GM23338 (cell line): ENCODE measurements at regions not wholly inside any gene's neighbourhood (a gene's known extent, or its start where the extent isn't known, plus 50 kb on each side); places are given as distances from the start of the nearest gene placed in this dataset.

Experiments
- ATAC-seq: fragments of 200-7000 bp; cut with Tn5 transposase; 3 replicates; pipeline ENCODE4 v1.9.1; 2020
- DNase-seq: peaks from one replicate; pipeline ENCODE4 v3.0.0-alpha.2; 2015; ENCODE audit warnings: low spot score
- H2AFZ ChIP-seq: fragments of 200-600 bp; sonication (generic); 2 replicates; pipeline ENCODE4 v1.8.0; 2016; ENCODE audit warnings: antibody characterized with exemption, mild to moderate bottlenecking, moderate library complexity
- H3F3A ChIP-seq: fragments of 200-600 bp; sonication (generic); replicated peaks from 2 replicates; pipeline ENCODE4 v1.8.0; 2017; ENCODE audit warnings: antibody characterized with exemption, mixed run types, low read depth
- H3K27ac ChIP-seq: fragments of 200-600 bp; sonication (generic); 2 replicates; pipeline ENCODE4 v1.6.1; 2016; ENCODE audit warnings: low read depth
- H3K27me3 ChIP-seq: fragments of 200-600 bp; sonication (generic); 2 replicates; pipeline ENCODE4 v1.8.0; 2016; ENCODE audit warnings: mild to moderate bottlenecking, mixed run types, moderate library complexity; ENCODE audit not compliant: insufficient read depth
- H3K36me3 ChIP-seq: fragments of 200-600 bp; sonication (generic); 2 replicates; pipeline ENCODE4 v1.8.0; 2016; ENCODE audit warnings: mild to moderate bottlenecking; ENCODE audit not compliant: insufficient read depth
- H3K4me1 ChIP-seq: fragments of 200-600 bp; sonication (generic); 2 replicates; pipeline ENCODE4 v1.8.0; 2016; ENCODE audit warnings: mild to moderate bottlenecking, moderate library complexity; ENCODE audit not compliant: insufficient read depth
- H3K4me2 ChIP-seq: fragments of 200-600 bp; sonication (generic); 2 replicates; pipeline ENCODE4 v1.7.1; 2017; ENCODE audit warnings: mixed run types
- H3K4me3 ChIP-seq: fragments of 200-600 bp; sonication (generic); 2 replicates; pipeline ENCODE4 v1.6.1; 2016; ENCODE audit warnings: mixed run types
- H3K79me2 ChIP-seq: fragments of 200-600 bp; sonication (generic); replicated peaks from 2 replicates; pipeline ENCODE4 v1.8.0; 2017; ENCODE audit warnings: mild to moderate bottlenecking; ENCODE audit not compliant: insufficient read depth
- H3K9me2 ChIP-seq: fragments of 200-600 bp; sonication (generic); 2 replicates; pipeline ENCODE4 v1.8.0; 2017; ENCODE audit not compliant: insufficient read depth
- H4K20me1 ChIP-seq: fragments of 200-600 bp; sonication (generic); replicated peaks from 2 replicates; pipeline ENCODE4 v1.8.0; 2017; ENCODE audit warnings: mild to moderate bottlenecking; ENCODE audit not compliant: insufficient read depth
- H3K27ac Mint-ChIP-seq: 2 replicates; pipeline ENCODE4 v1.8.0; 2020; ENCODE audit warnings: inconsistent platforms, mild to moderate bottlenecking, moderate library complexity, mixed read lengths
- H3K27me3 Mint-ChIP-seq: 3 replicates; pipeline ENCODE4 v1.8.0; 2022; ENCODE audit warnings: low read depth, mild to moderate bottlenecking, moderate library complexity, mixed read lengths, inconsistent platforms; ENCODE audit not compliant: insufficient read depth, poor library complexity
- H3K36me3 Mint-ChIP-seq: 3 replicates; pipeline ENCODE4 v1.8.0; 2021; ENCODE audit warnings: low read depth, mild to moderate bottlenecking, inconsistent platforms, moderate library complexity, mixed read lengths
- H3K4me1 Mint-ChIP-seq: 3 replicates; pipeline ENCODE4 v1.8.0; 2020; ENCODE audit warnings: mild to moderate bottlenecking, inconsistent platforms, mixed read lengths
- H3K4me3 Mint-ChIP-seq: 3 replicates; pipeline ENCODE4 v1.8.0; 2021; ENCODE audit warnings: moderate library complexity, mild to moderate bottlenecking, inconsistent platforms, mixed read lengths
- H3K9me3 Mint-ChIP-seq: 3 replicates; pipeline ENCODE4 v1.8.0; 2020; ENCODE audit warnings: moderate library complexity, mild to moderate bottlenecking, inconsistent platforms, mixed read lengths
- CREB1 ChIP-seq: fragments of 250-450 bp; sonication (Bioruptor Pico); IDR thresholded peaks from 2 replicates; pipeline ENCODE4 v1.5.0; 2020; ENCODE audit warnings: low read depth, mild to moderate bottlenecking, moderate library complexity
- EZH2 ChIP-seq: fragments of 200-600 bp; sonication (generic); IDR thresholded peaks from one replicate; pipeline ENCODE4 v1.8.0; 2017; ENCODE audit warnings: antibody characterized with exemption, mild to moderate bottlenecking, low read depth; ENCODE audit not compliant: unreplicated experiment
- EZH2phosphoT487 ChIP-seq: fragments of 200-600 bp; sonication (generic); IDR thresholded peaks from one replicate; pipeline ENCODE4 v1.8.1; 2018; ENCODE audit warnings: antibody characterized with exemption; ENCODE audit not compliant: unreplicated experiment
- JUNB ChIP-seq: IDR thresholded peaks from one replicate; pipeline ENCODE4 v1.6.1; 2016; ENCODE audit warnings: antibody characterized with exemption; ENCODE audit not compliant: unreplicated experiment
- NANOG ChIP-seq: IDR thresholded peaks from 2 replicates; pipeline ENCODE4 v1.6.1; 2016; ENCODE audit warnings: antibody characterized with exemption, borderline replicate concordance
- POLR2AphosphoS5 ChIP-seq: IDR thresholded peaks from 2 replicates; pipeline ENCODE4 v1.6.1; 2016; ENCODE audit warnings: antibody characterized with exemption, low read depth
- STAT1 ChIP-seq: IDR thresholded peaks from one replicate; pipeline ENCODE4 v1.6.1; 2016; ENCODE audit warnings: antibody characterized with exemption; ENCODE audit not compliant: unreplicated experiment
- ZNF114 ChIP-seq: fragments of 250-450 bp; sonication (Bioruptor Pico); IDR thresholded peaks from 2 replicates; pipeline ENCODE4 v1.5.0; 2020; ENCODE audit warnings: mild to moderate bottlenecking, moderate library complexity
- ZNF331 ChIP-seq: fragments of 250-450 bp; sonication (Bioruptor Pico); IDR thresholded peaks from 2 replicates; pipeline ENCODE4 v1.5.0; 2020; ENCODE audit warnings: low read depth, mild to moderate bottlenecking, moderate library complexity
- TF ChIP-seq, protein P1 (sequence below): IDR thresholded peaks from 2 replicates; pipeline ENCODE4 v1.6.1; 2016; ENCODE audit warnings: antibody characterized with exemption
- TF ChIP-seq, protein P2 (sequence below), 2 experiments: fragments of 200-600 bp in 1 of 2; sonication (generic) in 1 of 2; conservative IDR thresholded peaks; 2 replicates each; pipeline versions ENCODE4 v1.5.1 to v1.6.1; 2016 to 2017; ENCODE audit warnings: antibody characterized with exemption in 2 of 2, low read depth in 2 of 2, mild to moderate bottlenecking in 2 of 2, moderate library complexity in 1 of 2
- TF ChIP-seq, protein P3 (sequence below): fragments of 250-450 bp; sonication (Bioruptor Pico); IDR thresholded peaks from 2 replicates; pipeline ENCODE4 v1.5.0; 2020; ENCODE audit warnings: mild to moderate bottlenecking, moderate library complexity
- TF ChIP-seq, protein P4 (sequence below): IDR thresholded peaks from one replicate; pipeline ENCODE4 v1.6.1; 2018; ENCODE audit warnings: antibody characterized with exemption; ENCODE audit not compliant: unreplicated experiment

DNA sequence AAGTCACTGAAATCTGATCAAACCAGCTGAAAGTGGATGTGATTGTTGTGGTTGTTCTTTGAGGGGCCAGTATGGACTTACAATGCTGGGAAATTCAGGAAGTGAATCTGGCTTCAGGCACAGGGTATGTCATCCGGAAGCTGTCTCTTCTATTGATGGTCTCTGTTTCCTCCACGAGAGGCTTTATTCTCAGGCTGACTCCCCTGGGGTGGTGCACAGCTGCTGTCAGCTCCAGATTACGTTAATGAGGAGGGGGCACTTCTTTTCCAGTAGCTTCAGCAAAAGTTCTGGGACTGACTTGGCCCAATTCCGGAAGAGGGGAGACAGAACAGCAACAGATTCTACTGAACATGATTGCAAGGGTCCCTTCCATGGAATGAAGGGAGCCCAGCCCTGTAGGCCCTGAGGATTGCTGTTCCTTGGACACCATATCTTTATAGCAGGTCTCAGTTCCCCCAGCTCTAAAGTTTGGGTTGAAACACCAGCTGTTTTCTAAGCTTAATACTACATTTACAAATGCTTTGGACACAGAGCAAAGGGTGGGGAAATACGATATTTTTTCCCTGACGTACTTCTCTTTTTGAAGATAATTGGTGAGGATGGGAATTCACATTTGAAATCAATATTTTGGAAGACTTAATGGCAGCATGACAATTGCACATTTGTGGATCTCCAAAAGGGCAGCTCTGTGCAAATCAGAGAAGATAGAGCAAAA lies 400.9 kb downstream of the TSN start:
- Histone ChIP-seq H3K36me3 (no peaks in the 10 kb centered on the region), H2AFZ (0 out of 2 replicates have a peak overlapping the region, but pooled peaks have one; percentile 52), H3K79me2 (no peaks in the 10 kb centered on the region), H3K9me2 (no peaks in the 10 kb centered on the region), H3K4me3 (no peak overlapping the region), H3K27me3 (no peaks in the 10 kb centered on the region), H4K20me1 (no peaks in the 10 kb centered on the region), H3F3A (no peaks in the 10 kb centered on the region), H3K27ac (no peak overlapping the region), H3K4me1 (no peaks in the 10 kb centered on the region), H3K4me2 (no peak overlapping the region)
- Mint-ChIP-seq H3K36me3 (no peaks in the 10 kb centered on the region), H3K9me3 (peaks cover 3% of the 10 kb centered on the region; the same call in 2 of the 3 replicates), H3K27me3 (peaks cover 3% of the 10 kb centered on the region), H3K4me1 (peaks cover 5% of the 10 kb centered on the region; the same call in 2 of the 3 replicates), H3K4me3 (no peak overlapping the region), H3K27ac (no peak overlapping the region)
- ATAC-seq (no peak), DNase-seq (no peak)
- TF ChIP-seq JUNB (no peak), ZNF331 (CRISPR knock-in tag) (no peak), ZNF114 (CRISPR knock-in tag) (no peak), STAT1 (no peak), NANOG (no peak), EZH2 (no peak), EZH2phosphoT487 (no peak), CREB1 (CRISPR knock-in tag) (no peak), POLR2AphosphoS5 (no peak)
- TF ChIP-seq, protein P1, sequence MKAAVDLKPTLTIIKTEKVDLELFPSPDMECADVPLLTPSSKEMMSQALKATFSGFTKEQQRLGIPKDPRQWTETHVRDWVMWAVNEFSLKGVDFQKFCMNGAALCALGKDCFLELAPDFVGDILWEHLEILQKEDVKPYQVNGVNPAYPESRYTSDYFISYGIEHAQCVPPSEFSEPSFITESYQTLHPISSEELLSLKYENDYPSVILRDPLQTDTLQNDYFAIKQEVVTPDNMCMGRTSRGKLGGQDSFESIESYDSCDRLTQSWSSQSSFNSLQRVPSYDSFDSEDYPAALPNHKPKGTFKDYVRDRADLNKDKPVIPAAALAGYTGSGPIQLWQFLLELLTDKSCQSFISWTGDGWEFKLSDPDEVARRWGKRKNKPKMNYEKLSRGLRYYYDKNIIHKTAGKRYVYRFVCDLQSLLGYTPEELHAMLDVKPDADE: no peak
- TF ChIP-seq, protein P2, sequence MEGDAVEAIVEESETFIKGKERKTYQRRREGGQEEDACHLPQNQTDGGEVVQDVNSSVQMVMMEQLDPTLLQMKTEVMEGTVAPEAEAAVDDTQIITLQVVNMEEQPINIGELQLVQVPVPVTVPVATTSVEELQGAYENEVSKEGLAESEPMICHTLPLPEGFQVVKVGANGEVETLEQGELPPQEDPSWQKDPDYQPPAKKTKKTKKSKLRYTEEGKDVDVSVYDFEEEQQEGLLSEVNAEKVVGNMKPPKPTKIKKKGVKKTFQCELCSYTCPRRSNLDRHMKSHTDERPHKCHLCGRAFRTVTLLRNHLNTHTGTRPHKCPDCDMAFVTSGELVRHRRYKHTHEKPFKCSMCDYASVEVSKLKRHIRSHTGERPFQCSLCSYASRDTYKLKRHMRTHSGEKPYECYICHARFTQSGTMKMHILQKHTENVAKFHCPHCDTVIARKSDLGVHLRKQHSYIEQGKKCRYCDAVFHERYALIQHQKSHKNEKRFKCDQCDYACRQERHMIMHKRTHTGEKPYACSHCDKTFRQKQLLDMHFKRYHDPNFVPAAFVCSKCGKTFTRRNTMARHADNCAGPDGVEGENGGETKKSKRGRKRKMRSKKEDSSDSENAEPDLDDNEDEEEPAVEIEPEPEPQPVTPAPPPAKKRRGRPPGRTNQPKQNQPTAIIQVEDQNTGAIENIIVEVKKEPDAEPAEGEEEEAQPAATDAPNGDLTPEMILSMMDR (conservative IDR thresholded peaks at IDR 0.05; ENCODE audit: low read depth in 2 of 2): no peak
- TF ChIP-seq, protein P3, sequence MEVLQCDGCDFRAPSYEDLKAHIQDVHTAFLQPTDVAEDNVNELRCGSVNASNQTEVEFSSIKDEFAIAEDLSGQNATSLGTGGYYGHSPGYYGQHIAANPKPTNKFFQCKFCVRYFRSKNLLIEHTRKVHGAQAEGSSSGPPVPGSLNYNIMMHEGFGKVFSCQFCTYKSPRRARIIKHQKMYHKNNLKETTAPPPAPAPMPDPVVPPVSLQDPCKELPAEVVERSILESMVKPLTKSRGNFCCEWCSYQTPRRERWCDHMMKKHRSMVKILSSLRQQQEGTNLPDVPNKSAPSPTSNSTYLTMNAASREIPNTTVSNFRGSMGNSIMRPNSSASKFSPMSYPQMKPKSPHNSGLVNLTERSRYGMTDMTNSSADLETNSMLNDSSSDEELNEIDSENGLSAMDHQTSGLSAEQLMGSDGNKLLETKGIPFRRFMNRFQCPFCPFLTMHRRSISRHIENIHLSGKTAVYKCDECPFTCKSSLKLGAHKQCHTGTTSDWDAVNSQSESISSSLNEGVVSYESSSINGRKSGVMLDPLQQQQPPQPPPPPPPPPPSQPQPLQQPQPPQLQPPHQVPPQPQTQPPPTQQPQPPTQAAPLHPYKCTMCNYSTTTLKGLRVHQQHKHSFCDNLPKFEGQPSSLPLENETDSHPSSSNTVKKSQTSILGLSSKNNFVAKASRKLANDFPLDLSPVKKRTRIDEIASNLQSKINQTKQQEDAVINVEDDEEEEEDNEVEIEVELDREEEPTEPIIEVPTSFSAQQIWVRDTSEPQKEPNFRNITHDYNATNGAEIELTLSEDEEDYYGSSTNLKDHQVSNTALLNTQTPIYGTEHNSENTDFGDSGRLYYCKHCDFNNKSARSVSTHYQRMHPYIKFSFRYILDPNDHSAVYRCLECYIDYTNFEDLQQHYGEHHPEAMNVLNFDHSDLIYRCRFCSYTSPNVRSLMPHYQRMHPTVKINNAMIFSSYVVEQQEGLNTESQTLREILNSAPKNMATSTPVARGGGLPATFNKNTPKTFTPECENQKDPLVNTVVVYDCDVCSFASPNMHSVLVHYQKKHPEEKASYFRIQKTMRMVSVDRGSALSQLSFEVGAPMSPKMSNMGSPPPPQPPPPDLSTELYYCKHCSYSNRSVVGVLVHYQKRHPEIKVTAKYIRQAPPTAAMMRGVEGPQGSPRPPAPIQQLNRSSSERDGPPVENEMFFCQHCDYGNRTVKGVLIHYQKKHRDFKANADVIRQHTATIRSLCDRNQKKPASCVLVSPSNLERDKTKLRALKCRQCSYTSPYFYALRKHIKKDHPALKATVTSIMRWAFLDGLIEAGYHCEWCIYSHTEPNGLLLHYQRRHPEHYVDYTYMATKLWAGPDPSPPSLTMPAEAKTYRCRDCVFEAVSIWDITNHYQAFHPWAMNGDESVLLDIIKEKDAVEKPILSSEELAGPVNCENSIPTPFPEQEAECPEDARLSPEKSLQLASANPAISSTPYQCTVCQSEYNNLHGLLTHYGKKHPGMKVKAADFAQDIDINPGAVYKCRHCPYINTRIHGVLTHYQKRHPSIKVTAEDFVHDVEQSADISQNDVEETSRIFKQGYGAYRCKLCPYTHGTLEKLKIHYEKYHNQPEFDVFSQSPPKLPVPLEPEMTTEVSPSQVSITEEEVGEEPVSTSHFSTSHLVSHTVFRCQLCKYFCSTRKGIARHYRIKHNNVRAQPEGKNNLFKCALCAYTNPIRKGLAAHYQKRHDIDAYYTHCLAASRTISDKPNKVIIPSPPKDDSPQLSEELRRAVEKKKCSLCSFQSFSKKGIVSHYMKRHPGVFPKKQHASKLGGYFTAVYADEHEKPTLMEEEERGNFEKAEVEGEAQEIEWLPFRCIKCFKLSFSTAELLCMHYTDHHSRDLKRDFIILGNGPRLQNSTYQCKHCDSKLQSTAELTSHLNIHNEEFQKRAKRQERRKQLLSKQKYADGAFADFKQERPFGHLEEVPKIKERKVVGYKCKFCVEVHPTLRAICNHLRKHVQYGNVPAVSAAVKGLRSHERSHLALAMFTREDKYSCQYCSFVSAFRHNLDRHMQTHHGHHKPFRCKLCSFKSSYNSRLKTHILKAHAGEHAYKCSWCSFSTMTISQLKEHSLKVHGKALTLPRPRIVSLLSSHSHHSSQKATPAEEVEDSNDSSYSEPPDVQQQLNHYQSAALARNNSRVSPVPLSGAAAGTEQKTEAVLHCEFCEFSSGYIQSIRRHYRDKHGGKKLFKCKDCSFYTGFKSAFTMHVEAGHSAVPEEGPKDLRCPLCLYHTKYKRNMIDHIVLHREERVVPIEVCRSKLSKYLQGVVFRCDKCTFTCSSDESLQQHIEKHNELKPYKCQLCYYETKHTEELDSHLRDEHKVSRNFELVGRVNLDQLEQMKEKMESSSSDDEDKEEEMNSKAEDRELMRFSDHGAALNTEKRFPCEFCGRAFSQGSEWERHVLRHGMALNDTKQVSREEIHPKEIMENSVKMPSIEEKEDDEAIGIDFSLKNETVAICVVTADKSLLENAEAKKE: no peak
- TF ChIP-seq, protein P4, sequence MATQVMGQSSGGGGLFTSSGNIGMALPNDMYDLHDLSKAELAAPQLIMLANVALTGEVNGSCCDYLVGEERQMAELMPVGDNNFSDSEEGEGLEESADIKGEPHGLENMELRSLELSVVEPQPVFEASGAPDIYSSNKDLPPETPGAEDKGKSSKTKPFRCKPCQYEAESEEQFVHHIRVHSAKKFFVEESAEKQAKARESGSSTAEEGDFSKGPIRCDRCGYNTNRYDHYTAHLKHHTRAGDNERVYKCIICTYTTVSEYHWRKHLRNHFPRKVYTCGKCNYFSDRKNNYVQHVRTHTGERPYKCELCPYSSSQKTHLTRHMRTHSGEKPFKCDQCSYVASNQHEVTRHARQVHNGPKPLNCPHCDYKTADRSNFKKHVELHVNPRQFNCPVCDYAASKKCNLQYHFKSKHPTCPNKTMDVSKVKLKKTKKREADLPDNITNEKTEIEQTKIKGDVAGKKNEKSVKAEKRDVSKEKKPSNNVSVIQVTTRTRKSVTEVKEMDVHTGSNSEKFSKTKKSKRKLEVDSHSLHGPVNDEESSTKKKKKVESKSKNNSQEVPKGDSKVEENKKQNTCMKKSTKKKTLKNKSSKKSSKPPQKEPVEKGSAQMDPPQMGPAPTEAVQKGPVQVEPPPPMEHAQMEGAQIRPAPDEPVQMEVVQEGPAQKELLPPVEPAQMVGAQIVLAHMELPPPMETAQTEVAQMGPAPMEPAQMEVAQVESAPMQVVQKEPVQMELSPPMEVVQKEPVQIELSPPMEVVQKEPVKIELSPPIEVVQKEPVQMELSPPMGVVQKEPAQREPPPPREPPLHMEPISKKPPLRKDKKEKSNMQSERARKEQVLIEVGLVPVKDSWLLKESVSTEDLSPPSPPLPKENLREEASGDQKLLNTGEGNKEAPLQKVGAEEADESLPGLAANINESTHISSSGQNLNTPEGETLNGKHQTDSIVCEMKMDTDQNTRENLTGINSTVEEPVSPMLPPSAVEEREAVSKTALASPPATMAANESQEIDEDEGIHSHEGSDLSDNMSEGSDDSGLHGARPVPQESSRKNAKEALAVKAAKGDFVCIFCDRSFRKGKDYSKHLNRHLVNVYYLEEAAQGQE: no peak
